ENCODE measurements at regions not wholly inside any gene's neighbourhood (a gene's known extent, or its start where the extent isn't known, plus 50 kb on each side); places are given as distances from the start of the nearest gene placed in this dataset.
"Not testable (repeated sequence)": the region's sequence is repeated elsewhere in the genome, so short reads cannot be mapped to it uniquely, and the experiment has no call there.

- no peak for DNase-seq (ENCODE audit: low read depth)
- TF ChIP-seq, protein P1, sequence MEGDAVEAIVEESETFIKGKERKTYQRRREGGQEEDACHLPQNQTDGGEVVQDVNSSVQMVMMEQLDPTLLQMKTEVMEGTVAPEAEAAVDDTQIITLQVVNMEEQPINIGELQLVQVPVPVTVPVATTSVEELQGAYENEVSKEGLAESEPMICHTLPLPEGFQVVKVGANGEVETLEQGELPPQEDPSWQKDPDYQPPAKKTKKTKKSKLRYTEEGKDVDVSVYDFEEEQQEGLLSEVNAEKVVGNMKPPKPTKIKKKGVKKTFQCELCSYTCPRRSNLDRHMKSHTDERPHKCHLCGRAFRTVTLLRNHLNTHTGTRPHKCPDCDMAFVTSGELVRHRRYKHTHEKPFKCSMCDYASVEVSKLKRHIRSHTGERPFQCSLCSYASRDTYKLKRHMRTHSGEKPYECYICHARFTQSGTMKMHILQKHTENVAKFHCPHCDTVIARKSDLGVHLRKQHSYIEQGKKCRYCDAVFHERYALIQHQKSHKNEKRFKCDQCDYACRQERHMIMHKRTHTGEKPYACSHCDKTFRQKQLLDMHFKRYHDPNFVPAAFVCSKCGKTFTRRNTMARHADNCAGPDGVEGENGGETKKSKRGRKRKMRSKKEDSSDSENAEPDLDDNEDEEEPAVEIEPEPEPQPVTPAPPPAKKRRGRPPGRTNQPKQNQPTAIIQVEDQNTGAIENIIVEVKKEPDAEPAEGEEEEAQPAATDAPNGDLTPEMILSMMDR (IDR thresholded peaks at IDR 0.05; ENCODE audit: low read depth, low read length, missing control alignments), result no peak
- H3K4me3 ChIP-seq (ENCODE audit: low read depth, low read length), result no peak overlapping the region
Observed at GRCh38 chr9:1536522-1537170, 478.5 kb upstream of the SMARCA2 start.

DNA sequence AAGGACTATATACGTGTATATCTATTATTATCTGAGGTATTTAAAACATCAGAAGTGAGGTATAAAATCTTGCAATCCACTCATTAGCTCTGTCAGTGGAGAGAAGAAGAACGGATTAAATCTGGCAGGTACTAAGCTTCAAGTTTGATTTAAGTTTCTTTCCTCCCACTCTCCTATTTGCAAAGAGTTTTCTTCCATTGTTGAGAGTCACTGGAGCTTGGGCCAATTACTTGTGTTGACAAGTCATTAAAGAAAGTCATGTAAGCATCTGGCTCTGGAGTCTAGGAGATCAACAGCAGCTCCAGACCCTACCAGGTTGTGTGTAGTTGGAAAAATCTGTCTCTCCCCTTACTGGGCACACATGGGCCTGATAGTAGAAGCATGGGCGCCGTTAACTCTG lies 476.8 kb upstream of the SMARCA2 start:
- TF ChIP-seq, protein P1 (IDR thresholded peaks at IDR 0.05; ENCODE audit: low read depth, low read length, missing control alignments), result no peak
- H3K4me3 ChIP-seq (ENCODE audit: low read depth, low read length), result no peak overlapping the region
- no peak for DNase-seq (ENCODE audit: low read depth)

- DNase-seq (ENCODE audit: low read depth), result no peak
- TF ChIP-seq, protein P1 (IDR thresholded peaks at IDR 0.05; ENCODE audit: low read depth, low read length, missing control alignments), result no peak
- no peak overlapping the region for H3K4me3 ChIP-seq (ENCODE audit: low read depth, low read length)
Observed at GRCh38 chr9:1539216-1539615, 475.9 kb upstream of the SMARCA2 start.

DNA sequence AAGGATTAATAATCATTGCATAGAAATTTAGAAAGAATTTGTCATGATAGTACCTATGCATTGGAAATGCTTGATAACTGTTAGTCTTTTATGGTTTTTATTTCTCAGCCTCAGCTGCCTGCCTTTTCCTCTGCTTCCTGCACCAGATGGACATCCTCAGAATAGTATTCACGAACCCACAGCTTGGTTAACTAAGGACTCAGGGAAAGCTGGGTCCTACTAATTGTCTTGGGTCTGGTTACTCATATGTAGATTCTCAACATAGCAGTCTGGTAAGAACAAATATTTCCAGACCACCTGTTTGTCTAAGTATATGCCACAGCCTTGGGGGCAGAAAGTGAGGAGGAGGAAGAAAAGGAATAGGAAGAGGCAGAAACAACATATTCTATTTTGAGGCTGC lies 464.5 kb upstream of the SMARCA2 start:
- DNase-seq (ENCODE audit: low read depth), result no peak
- H3K4me3 ChIP-seq (ENCODE audit: low read depth, low read length), result no peak overlapping the region
- TF ChIP-seq, protein P1 (IDR thresholded peaks at IDR 0.05; ENCODE audit: low read depth, low read length, missing control alignments), result no peak

- TF ChIP-seq, protein P1 (IDR thresholded peaks at IDR 0.05; ENCODE audit: low read depth, low read length, missing control alignments), result no peak
- DNase-seq (ENCODE audit: low read depth), result no peak
Observed at GRCh38 chr9:1554081-1555035, 460.8 kb upstream of the SMARCA2 start.

DNA sequence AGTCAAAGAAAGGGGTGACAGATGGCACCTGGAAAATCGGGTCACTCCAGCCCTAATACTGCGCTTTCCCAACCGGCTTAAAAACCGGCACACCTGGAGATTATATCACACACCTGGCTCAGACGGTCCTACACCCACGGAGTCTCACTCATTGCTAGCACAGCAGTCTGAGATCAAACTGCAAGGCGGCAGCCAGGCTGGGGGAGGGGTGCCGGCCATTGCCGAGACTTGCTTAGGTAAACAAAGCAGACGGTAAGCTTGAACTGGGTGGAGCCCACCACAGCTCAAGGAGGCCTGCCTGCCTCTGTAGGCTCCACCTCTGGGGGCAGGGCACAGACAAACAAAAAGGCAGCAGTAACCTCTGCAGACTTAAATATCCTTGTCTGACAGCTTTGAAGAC lies 456.5 kb upstream of the SMARCA2 start:
- DNase-seq (ENCODE audit: low read depth); H3K4me3 ChIP-seq (ENCODE audit: low read depth, low read length): not testable (repeated sequence)

More at GRCh38 chr9:1554081-1555035, 460.8 kb upstream of the SMARCA2 start:
- H3K4me3 ChIP-seq (ENCODE audit: low read depth, low read length), result no peak overlapping the region

GRCh38 chr9:1575939-1576338 lies 439.2 kb upstream of the SMARCA2 start:
- H3K4me3 ChIP-seq (ENCODE audit: low read depth, low read length), result no peak overlapping the region
- DNase-seq (ENCODE audit: low read depth), result no peak
- TF ChIP-seq, protein P1 (IDR thresholded peaks at IDR 0.05; ENCODE audit: low read depth, low read length, missing control alignments), result no peak

Measured in GM12864 (cell line).